Activated naive CD4-positive, alpha-beta T cell treated with anti-CD3 and anti-CD28 coated beads, Interleukin-2, amount 50 U/mL, for 24 hours (primary cell): ENCODE measurements at regions not wholly inside any gene's neighbourhood (a gene's known extent, or its start where the extent isn't known, plus 50 kb on each side); places are given as distances from the start of the nearest gene placed in this dataset.

Source experiments
- H3K27ac Mint-ChIP-seq: one replicate; pipeline ENCODE4 v1.8.0; 2021; ENCODE audit warnings: mild to moderate bottlenecking, mixed read lengths
- H3K27me3 Mint-ChIP-seq: one replicate; pipeline ENCODE4 v1.8.0; 2021; ENCODE audit warnings: mixed read lengths
- H3K36me3 Mint-ChIP-seq: one replicate; pipeline ENCODE4 v1.8.0; 2021; ENCODE audit warnings: mixed read lengths
- H3K4me1 Mint-ChIP-seq: one replicate; pipeline ENCODE4 v1.8.0; 2021; ENCODE audit warnings: mixed read lengths
- H3K4me3 Mint-ChIP-seq: one replicate; pipeline ENCODE4 v1.8.0; 2021; ENCODE audit warnings: mild to moderate bottlenecking, mixed read lengths
- H3K9me3 Mint-ChIP-seq: one replicate; pipeline ENCODE4 v1.8.0; 2021; ENCODE audit warnings: mixed read lengths

GRCh38 chr7:131100357-131101054, 227.2 kb upstream of the MKLN1 start:
- H3K36me3 Mint-ChIP-seq = peaks cover 12% of the 10 kb centered on the region

GRCh38 chr7:131103997-131104396, 223.7 kb upstream of the MKLN1 start:
- H3K4me3 Mint-ChIP-seq = peak overlapping the region; percentile 81
- peaks cover 12% of the 10 kb centered on the region for H3K36me3 Mint-ChIP-seq
- no peaks in the 10 kb centered on the region for H3K27me3 Mint-ChIP-seq
- peak overlapping the region; percentile 78 for H3K27ac Mint-ChIP-seq
- no peaks in the 10 kb centered on the region for H3K9me3 Mint-ChIP-seq
- peaks cover 73% of the 10 kb centered on the region for H3K4me1 Mint-ChIP-seq

More at GRCh38 chr7:131100357-131101054, 227.2 kb upstream of the MKLN1 start:
- peak overlapping the region; percentile 89 for H3K27ac Mint-ChIP-seq
- H3K4me1 Mint-ChIP-seq = peaks cover 97% of the 10 kb centered on the region
- H3K4me3 Mint-ChIP-seq = peak overlapping the region; percentile 72
- no peaks in the 10 kb centered on the region for H3K9me3 Mint-ChIP-seq
- H3K27me3 Mint-ChIP-seq = no peaks in the 10 kb centered on the region

DNA sequence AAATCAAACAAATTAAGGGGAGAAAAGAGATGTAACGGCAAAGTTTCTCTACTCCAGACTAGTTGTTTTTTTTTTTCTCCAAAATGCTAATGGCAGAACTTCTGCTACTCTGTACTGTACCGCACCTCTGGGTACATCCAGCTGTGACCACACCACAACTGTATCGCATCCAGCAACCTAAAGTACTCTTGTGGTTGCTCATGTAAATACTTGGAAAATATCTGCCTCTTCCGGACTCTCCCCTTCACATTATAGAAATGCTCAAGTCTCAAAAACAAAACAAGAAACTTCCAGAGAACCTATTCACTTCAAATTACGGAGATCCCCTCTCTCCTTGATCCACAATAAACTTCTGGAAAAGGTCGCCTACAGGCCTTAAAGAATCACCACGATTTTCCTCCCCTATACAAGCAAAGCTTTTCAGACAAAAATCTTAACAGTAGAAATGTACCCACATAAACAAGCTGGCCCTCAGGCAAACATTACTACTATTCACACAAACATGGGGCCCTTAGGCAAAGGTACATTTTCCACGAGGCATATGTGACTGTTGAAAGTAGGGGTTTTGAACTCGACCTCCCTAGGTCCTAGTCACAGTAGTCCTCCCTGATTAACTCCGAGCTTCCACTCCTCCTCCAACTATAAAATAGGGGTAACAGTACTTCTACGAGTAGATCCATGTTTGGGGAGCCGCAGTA, 222.9 kb upstream of the MKLN1 start:
- H3K4me1 Mint-ChIP-seq = peaks cover 72% of the 10 kb centered on the region
- no peaks in the 10 kb centered on the region for H3K27me3 Mint-ChIP-seq
- H3K4me3 Mint-ChIP-seq = peak overlapping the region; percentile 81
- H3K27ac Mint-ChIP-seq = peak overlapping the region; percentile 78
- no peaks in the 10 kb centered on the region for H3K9me3 Mint-ChIP-seq
- peaks cover 12% of the 10 kb centered on the region for H3K36me3 Mint-ChIP-seq

DNA sequence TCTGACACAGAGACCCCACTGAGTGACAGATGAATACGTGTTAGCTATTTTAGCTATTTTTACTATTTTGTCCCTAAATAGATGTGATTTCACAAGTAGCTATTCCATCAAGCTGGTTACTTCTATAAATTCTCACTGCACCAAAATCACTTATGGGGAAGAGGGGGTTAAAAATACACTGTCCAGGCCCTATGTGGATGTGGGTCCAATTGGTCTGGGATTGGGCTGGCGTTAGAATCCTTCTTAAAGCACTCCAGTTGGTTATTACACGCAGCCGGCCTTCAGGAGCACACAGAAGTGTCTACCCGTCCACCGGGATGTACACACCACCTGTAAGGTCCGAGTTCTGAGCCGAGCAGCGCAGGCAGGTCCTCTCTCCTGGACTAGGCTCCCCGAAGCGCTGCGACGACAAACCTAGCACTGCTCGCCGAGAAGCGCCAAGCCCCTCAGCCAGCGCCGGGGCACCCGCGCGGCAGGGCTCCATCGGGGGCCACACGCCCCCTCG, 222.3 kb upstream of the MKLN1 start:
- Mint-ChIP-seq H3K27me3 (no peaks in the 10 kb centered on the region), H3K9me3 (no peaks in the 10 kb centered on the region), H3K36me3 (peaks cover 12% of the 10 kb centered on the region), H3K4me1 (peaks cover 67% of the 10 kb centered on the region), H3K4me3 (peak overlapping the region; percentile 81), H3K27ac (peak overlapping the region; percentile 78)

- H3K4me3 Mint-ChIP-seq = peak overlapping the region; percentile 97
- peak overlapping the region; percentile 91 for H3K27ac Mint-ChIP-seq
- peaks cover 8% of the 10 kb centered on the region for H3K36me3 Mint-ChIP-seq
- peaks cover 67% of the 10 kb centered on the region for H3K4me1 Mint-ChIP-seq
- no peaks in the 10 kb centered on the region for H3K9me3 Mint-ChIP-seq
- H3K27me3 Mint-ChIP-seq = no peaks in the 10 kb centered on the region
Measured at GRCh38 chr7:131105799-131106680, 221.6 kb upstream of the MKLN1 start.

DNA sequence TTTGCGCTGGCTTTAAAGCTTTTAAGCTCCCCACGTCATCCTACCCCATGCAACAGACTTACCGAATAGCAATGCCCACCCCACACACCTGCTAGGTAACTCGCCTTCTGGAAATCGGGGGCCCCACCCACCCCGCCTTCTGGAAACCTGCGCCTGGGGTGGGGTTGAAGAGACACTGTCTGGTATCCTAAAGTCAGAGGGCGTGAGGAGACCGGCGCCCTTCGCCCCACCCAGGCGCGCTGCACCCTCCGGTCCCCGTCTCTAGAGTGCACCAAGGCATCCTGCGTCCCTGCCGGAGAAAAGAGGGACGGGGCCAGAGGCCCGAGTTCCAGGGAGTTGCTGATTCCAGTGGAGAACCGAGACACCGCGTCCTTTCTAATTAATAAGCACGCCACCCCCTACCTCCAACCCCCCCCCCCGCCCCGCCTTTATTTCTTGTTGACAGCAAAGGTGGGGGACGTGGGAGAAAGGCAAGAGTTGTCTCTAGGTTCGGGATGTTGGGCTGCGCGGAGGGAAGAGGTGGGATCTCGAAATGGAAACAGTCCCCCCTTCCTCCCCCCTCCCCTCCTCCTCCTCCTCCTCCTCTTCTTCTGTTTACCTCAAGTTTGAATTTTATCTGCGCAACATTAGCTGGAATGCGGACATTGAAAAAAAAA, 220.9 kb upstream of the MKLN1 start:
- Mint-ChIP-seq H3K27ac (peak overlapping the region; percentile 91), H3K4me1 (peaks cover 66% of the 10 kb centered on the region), H3K9me3 (no peaks in the 10 kb centered on the region), H3K4me3 (peak overlapping the region; percentile 97), H3K36me3 (peaks cover 6% of the 10 kb centered on the region), H3K27me3 (no peaks in the 10 kb centered on the region)

- Mint-ChIP-seq H3K4me1 (peaks cover 61% of the 10 kb centered on the region), H3K9me3 (no peaks in the 10 kb centered on the region), H3K27ac (peak overlapping the region; percentile 91), H3K27me3 (no peaks in the 10 kb centered on the region), H3K4me3 (peak overlapping the region; percentile 97), H3K36me3 (peaks cover 5% of the 10 kb centered on the region)
Measured at GRCh38 chr7:131107337-131108211, 220.1 kb upstream of the MKLN1 start.

DNA sequence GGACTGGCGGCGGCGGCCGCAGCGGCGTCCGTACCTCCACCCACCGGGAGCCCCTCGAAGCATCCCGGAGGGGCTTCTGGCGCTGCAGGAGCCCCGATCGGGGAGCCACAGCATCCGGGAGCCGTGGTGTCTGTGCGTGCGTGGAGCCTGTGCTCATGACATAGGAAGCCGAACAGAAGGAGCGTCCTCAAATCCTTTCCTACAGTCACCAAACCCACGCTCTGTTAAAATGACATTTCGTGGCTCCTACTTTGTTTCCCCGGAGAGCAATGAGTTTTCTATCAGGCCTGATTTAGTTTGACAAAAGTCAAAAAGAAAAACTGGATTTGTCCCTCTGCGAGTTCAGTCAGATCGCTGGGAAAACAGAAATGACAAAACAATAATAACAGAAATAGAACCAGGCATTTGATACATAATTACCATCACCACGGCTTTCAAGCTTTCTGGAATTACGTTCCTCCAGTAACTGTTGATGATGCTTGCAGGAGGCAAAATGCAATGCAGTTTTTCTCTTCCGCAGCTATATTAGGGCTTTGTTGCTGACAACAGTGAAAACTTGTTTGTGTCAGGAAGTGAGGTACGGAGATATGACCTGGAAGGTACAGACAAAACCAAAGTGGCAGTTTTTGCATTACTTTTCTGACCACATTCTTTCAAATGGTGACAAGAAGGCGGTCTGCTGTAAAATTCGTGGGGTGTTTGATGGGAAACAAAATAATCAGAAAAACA, 219.3 kb upstream of the MKLN1 start:
- Mint-ChIP-seq H3K4me3 (peak overlapping the region; percentile 97), H3K9me3 (no peaks in the 10 kb centered on the region), H3K4me1 (peaks cover 54% of the 10 kb centered on the region), H3K27ac (peak overlapping the region; percentile 91), H3K27me3 (no peaks in the 10 kb centered on the region), H3K36me3 (peaks cover 4% of the 10 kb centered on the region)

GRCh38 chr7:131109011-131109758, 218.5 kb upstream of the MKLN1 start:
- H3K4me1 Mint-ChIP-seq = peaks cover 47% of the 10 kb centered on the region
- H3K27ac Mint-ChIP-seq = peak overlapping the region; percentile 91
- peaks cover 4% of the 10 kb centered on the region for H3K36me3 Mint-ChIP-seq
- H3K9me3 Mint-ChIP-seq = no peaks in the 10 kb centered on the region
- H3K4me3 Mint-ChIP-seq = peak overlapping the region; percentile 97
- H3K27me3 Mint-ChIP-seq = no peaks in the 10 kb centered on the region

DNA sequence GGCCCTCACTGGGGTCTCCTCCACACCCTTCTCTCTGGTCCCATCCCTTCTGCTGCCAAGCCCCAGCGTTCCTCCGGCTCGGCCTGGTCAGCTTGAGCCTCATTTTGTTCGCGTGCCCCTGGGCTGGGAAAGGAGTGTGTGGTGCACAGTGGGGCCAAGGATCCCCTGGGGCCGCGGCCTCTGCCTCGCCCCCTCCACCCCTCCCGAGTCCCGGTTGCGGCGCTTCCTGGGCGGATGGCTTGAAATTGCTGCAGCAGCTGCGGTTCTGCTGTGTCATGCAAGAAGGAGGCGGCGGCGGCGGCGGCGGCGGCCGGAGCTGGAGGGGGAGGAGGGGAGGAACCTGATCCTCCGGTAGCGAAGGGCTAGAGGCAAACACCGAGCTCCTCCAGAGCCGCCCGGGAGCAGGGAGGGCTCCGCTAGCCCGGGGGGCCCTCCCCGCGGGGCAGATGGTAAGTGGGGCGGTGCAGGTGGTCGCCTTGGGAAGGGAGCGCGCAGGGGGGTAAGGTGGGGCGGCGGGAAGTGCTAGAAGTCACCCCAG, 217.8 kb upstream of the MKLN1 start:
- Mint-ChIP-seq H3K9me3 (no peaks in the 10 kb centered on the region), H3K27me3 (no peaks in the 10 kb centered on the region), H3K36me3 (peaks cover 2% of the 10 kb centered on the region), H3K4me1 (peaks cover 42% of the 10 kb centered on the region), H3K27ac (peak overlapping the region; percentile 91), H3K4me3 (peak overlapping the region; percentile 97)

- Mint-ChIP-seq H3K36me3 (no peaks in the 10 kb centered on the region), H3K9me3 (no peaks in the 10 kb centered on the region), H3K27ac (peak overlapping the region; percentile 88), H3K27me3 (no peaks in the 10 kb centered on the region), H3K4me1 (peaks cover 36% of the 10 kb centered on the region), H3K4me3 (peak overlapping the region; percentile 97)
Measured at GRCh38 chr7:131110297-131111080, 217.2 kb upstream of the MKLN1 start.

DNA sequence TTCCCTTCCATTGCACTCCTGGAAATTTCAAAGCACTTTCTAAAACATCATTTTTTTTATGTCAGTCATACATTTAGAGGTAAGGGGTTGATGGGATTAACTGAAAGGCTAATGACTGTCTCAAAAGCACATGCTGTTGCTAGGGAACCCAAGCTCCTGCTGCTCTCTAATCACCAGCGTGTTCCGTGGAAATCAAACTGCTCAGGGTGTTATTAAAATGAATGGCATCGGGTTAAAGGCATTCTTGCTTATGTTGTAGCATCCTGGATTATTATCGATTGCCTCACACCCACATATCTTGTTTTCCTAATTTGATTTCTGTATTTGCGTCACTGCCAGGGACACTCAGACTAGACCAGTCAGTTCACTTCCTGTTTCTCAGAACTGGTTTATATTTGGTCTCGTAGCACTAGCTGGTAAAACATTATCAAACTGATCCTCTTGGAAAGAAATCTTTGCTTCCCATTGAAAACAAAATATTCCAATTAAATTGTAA, 216.5 kb upstream of the MKLN1 start:
- Mint-ChIP-seq H3K27ac (peak overlapping the region; percentile 88), H3K4me1 (peaks cover 36% of the 10 kb centered on the region), H3K4me3 (peak overlapping the region; percentile 97), H3K27me3 (no peaks in the 10 kb centered on the region), H3K9me3 (no peaks in the 10 kb centered on the region), H3K36me3 (no peaks in the 10 kb centered on the region)
